ENCODE measurements at regions not wholly inside any gene's neighbourhood (a gene's known extent, or its start where the extent isn't known, plus 50 kb on each side); places are given as distances from the start of the nearest gene placed in this dataset.

DNA sequence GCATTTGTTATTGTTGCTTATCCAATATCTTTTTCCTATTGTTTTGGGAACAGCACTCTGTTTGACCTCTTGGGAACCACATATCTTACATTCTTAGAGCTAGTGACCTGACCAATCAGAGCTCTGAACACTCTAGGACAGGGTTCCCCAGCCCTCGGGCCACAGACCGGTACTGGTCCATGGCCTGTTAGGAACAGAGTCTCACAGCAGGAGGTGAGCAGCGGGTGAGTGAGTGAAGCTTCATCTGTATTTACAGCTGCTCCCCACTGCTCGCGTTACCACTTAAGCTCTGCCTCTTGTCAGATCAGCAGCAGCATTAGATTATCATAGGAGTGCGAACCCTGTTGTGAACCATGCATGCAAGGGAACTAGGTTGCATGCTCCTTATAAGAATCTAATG, 226.0 kb upstream of the TSHZ2 start:
- no peaks in the 10 kb centered on the region for H3K27me3 ChIP-seq (replicated peaks; ENCODE audit: control insufficient read depth, insufficient read depth, low read length)
- no TSS peak for BruUV-seq (replicated peaks)
- Mint-ChIP-seq H3K4me1 (ENCODE audit: low read depth, unreplicated experiment) (no peaks in the 10 kb centered on the region), H3K27me3 (ENCODE audit: insufficient read depth, unreplicated experiment) (peaks cover 22% of the 10 kb centered on the region), H3K4me3 (ENCODE audit: unreplicated experiment) (no peak overlapping the region), H3K36me3 (ENCODE audit: insufficient read depth, unreplicated experiment) (no peaks in the 10 kb centered on the region), H3K27ac (ENCODE audit: unreplicated experiment) (no peak overlapping the region), H3K9me3 (ENCODE audit: unreplicated experiment) (no peaks in the 10 kb centered on the region)
- no peak overlapping the region for H3K4me3 ChIP-seq (ENCODE audit: low read depth, low read length)
- H3K9me3 ChIP-seq, result no peaks in the 10 kb centered on the region
- H3K4me1 ChIP-seq, result no peaks in the 10 kb centered on the region
- ChIA-PET POLR2A (no interaction called here), CTCF (no interaction called here)
- intact Hi-C loops (cut with micrococcal nuclease; ENCODE audit: unreplicated experiment), result loop anchor here (2.0 kb wide), 2 partner anchors 213 to 471 kb away; no protein-coding TSS in a partner anchor
- TF ChIP-seq, protein P1, sequence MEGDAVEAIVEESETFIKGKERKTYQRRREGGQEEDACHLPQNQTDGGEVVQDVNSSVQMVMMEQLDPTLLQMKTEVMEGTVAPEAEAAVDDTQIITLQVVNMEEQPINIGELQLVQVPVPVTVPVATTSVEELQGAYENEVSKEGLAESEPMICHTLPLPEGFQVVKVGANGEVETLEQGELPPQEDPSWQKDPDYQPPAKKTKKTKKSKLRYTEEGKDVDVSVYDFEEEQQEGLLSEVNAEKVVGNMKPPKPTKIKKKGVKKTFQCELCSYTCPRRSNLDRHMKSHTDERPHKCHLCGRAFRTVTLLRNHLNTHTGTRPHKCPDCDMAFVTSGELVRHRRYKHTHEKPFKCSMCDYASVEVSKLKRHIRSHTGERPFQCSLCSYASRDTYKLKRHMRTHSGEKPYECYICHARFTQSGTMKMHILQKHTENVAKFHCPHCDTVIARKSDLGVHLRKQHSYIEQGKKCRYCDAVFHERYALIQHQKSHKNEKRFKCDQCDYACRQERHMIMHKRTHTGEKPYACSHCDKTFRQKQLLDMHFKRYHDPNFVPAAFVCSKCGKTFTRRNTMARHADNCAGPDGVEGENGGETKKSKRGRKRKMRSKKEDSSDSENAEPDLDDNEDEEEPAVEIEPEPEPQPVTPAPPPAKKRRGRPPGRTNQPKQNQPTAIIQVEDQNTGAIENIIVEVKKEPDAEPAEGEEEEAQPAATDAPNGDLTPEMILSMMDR (IDR thresholded peaks at IDR 0.05; ENCODE audit: insufficient read depth in 1 of 2, low read depth in 1 of 2, low read length in 1 of 2, severe bottlenecking in 1 of 2, unreplicated experiment in 1 of 2), result no peak
- no peak for DNase-seq
- H3K36me3 ChIP-seq (ENCODE audit: control insufficient read depth, insufficient read depth, low read length), result no peaks in the 10 kb centered on the region

DNA sequence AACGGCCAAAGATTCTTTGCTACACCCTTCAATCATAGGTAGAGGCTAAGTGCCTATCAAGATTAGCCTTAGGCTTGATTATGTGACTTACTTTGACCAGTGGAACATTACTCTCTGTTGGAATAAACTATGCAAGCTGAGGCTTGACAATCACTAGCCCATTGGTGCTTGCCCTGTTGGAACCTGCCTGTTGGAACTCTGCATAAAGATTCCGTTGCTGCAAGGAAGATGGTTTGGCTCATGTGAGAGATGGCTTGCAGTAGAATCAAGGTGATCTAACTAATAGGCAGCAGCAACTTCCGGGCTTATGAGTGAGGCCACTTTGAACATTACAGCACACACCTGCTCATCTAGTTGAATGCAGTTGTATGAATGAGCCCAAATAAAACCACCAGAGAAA, 227.7 kb upstream of the TSHZ2 start:
- no peak overlapping the region for H3K4me3 Mint-ChIP-seq (ENCODE audit: unreplicated experiment)
- no peak overlapping the region for H3K27ac Mint-ChIP-seq (ENCODE audit: unreplicated experiment)
- CTCF ChIA-PET, result no interaction called here
- no peak overlapping the region for H3K4me3 ChIP-seq (ENCODE audit: low read depth, low read length)
- POLR2A ChIA-PET, result no interaction called here
- H3K27me3 Mint-ChIP-seq (ENCODE audit: insufficient read depth, unreplicated experiment), result peaks cover 28% of the 10 kb centered on the region
- intact Hi-C loops (cut with micrococcal nuclease; ENCODE audit: unreplicated experiment), result no loop called here
- H3K4me1 Mint-ChIP-seq (ENCODE audit: low read depth, unreplicated experiment), result no peaks in the 10 kb centered on the region
- BruUV-seq (replicated peaks), result no TSS peak
- no peaks in the 10 kb centered on the region for H3K9me3 ChIP-seq
- TF ChIP-seq, protein P1 (IDR thresholded peaks at IDR 0.05; ENCODE audit: insufficient read depth in 1 of 2, low read depth in 1 of 2, low read length in 1 of 2, severe bottlenecking in 1 of 2, unreplicated experiment in 1 of 2), result no peak
- no peaks in the 10 kb centered on the region for H3K9me3 Mint-ChIP-seq (ENCODE audit: unreplicated experiment)
- no peak for DNase-seq
- no peaks in the 10 kb centered on the region for H3K36me3 Mint-ChIP-seq (ENCODE audit: insufficient read depth, unreplicated experiment)
- no peaks in the 10 kb centered on the region for H3K4me1 ChIP-seq
- H3K27me3 ChIP-seq (replicated peaks; ENCODE audit: control insufficient read depth, insufficient read depth, low read length), result no peaks in the 10 kb centered on the region
- H3K36me3 ChIP-seq (ENCODE audit: control insufficient read depth, insufficient read depth, low read length), result no peaks in the 10 kb centered on the region

DNA sequence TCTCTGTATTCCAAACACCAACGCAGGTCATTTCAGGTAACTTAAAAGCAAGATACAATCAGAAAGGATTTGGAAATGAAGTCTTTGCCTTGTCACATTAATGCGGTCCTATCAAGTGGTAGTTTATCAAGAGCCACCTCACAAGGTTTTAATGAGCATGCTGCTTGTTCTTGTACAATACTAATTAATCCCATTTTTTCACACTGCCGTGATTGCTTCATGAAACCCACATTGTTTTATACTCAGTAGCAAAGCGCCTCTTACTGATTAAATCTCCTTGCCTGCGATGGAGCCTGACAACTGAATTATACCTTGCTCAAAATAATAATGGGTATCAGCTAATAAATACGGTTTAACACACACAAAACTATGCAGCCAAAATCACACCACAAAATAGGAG, 234.1 kb upstream of the TSHZ2 start:
- peaks cover 27% of the 10 kb centered on the region for H3K27me3 Mint-ChIP-seq (ENCODE audit: insufficient read depth, unreplicated experiment)
- ChIA-PET POLR2A (no interaction called here), CTCF (no interaction called here)
- DNase-seq, result no peak
- no peaks in the 10 kb centered on the region for H3K36me3 Mint-ChIP-seq (ENCODE audit: insufficient read depth, unreplicated experiment)
- H3K4me1 ChIP-seq, result no peaks in the 10 kb centered on the region
- H3K4me1 Mint-ChIP-seq (ENCODE audit: low read depth, unreplicated experiment), result no peaks in the 10 kb centered on the region
- intact Hi-C loops (cut with micrococcal nuclease; ENCODE audit: unreplicated experiment), result no loop called here
- TF ChIP-seq, protein P1 (IDR thresholded peaks at IDR 0.05; ENCODE audit: insufficient read depth in 1 of 2, low read depth in 1 of 2, low read length in 1 of 2, severe bottlenecking in 1 of 2, unreplicated experiment in 1 of 2), result no peak
- no TSS peak for BruUV-seq (replicated peaks)
- H3K4me3 Mint-ChIP-seq (ENCODE audit: unreplicated experiment), result no peak overlapping the region
- no peak overlapping the region for H3K4me3 ChIP-seq (ENCODE audit: low read depth, low read length)
- no peaks in the 10 kb centered on the region for H3K36me3 ChIP-seq (ENCODE audit: control insufficient read depth, insufficient read depth, low read length)
- H3K27ac Mint-ChIP-seq (ENCODE audit: unreplicated experiment), result no peak overlapping the region
- H3K9me3 ChIP-seq, result no peaks in the 10 kb centered on the region
- no peaks in the 10 kb centered on the region for H3K9me3 Mint-ChIP-seq (ENCODE audit: unreplicated experiment)
- H3K27me3 ChIP-seq (replicated peaks; ENCODE audit: control insufficient read depth, insufficient read depth, low read length), result no peaks in the 10 kb centered on the region
